ENCODE measurements at regions not wholly inside any gene's neighbourhood (a gene's known extent, or its start where the extent isn't known, plus 50 kb on each side); places are given as distances from the start of the nearest gene placed in this dataset.
A peak's percentile ranks its signal among the peaks of the same experiment; 100 is the strongest.
"Not testable (repeated sequence)": the region's sequence is repeated elsewhere in the genome, so short reads cannot be mapped to it uniquely, and the experiment has no call there.

GRCh38 chr2:240191001-240191400, 50.5 kb upstream of the OTOS start:
- no peak for DNase-seq (ENCODE audit: low read depth in 1 of 2, low spot score in 1 of 2)

DNA sequence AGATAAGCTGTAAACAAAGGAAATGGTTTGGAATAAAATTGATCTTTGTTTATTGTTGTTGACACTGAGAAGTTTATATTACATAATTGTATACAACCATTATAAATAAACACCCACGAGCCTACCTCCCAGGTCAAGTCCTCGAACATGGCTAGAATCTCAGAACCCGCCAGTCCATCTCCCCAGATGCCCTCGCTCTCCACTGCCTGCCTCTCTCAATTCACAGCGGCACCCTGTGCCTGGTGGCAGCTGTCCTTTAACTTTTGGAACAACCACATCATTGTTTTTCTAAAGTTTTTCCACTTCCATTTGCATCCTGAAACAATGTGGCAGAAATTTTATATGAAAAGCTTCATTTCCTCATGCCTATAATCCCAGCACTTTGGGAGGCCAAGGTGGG, 52.2 kb upstream of the OTOS start:
- no peak for DNase-seq (ENCODE audit: low read depth in 1 of 2, low spot score in 1 of 2)

- DNase-seq (ENCODE audit: low read depth in 1 of 2, low spot score in 1 of 2): not testable (repeated sequence)
Observed at GRCh38 chr2:240194341-240194762, 53.9 kb upstream of the OTOS start.

- DNase-seq (ENCODE audit: low read depth in 1 of 2, low spot score in 1 of 2): no peak
Observed at GRCh38 chr2:240195316-240195861, 54.9 kb upstream of the OTOS start.

- DNase-seq (ENCODE audit: low read depth in 1 of 2, low spot score in 1 of 2): no peak
Observed at GRCh38 chr2:240196716-240197461, 56.4 kb upstream of the OTOS start.

DNA sequence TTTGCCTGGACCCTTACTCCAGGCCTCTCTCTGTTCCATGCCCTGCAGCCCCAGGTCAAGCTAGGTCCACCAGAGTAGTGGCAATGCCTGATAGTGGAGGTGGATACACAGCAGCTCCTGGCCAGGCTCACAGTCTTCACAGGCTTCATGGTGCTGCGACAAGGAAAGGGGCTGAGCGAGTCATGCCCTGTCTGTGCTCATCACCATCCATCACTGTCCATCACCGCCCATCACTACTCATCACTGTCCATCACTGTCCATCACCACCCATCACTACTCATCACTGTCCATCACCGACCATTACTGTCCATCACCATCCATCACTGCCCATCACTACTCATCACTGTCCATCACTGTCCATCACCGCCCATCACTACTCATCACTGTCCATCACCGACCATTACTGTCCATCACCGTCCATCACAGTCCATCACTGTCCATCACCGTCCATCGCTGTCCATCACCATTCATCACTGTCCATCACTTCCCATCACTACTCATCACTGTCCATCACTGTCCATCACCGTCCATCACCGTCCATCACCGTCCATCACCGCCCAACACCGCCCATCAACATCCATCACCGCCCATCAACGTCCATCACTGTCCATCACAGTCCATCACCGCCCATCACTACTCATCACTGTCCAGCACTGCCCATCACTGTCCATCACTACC, 57.1 kb upstream of the OTOS start:
- no peak for DNase-seq (ENCODE audit: low read depth in 1 of 2, low spot score in 1 of 2)

GRCh38 chr2:240198226-240198625, 57.8 kb upstream of the OTOS start:
- no peak for DNase-seq (ENCODE audit: low read depth in 1 of 2, low spot score in 1 of 2)

DNA sequence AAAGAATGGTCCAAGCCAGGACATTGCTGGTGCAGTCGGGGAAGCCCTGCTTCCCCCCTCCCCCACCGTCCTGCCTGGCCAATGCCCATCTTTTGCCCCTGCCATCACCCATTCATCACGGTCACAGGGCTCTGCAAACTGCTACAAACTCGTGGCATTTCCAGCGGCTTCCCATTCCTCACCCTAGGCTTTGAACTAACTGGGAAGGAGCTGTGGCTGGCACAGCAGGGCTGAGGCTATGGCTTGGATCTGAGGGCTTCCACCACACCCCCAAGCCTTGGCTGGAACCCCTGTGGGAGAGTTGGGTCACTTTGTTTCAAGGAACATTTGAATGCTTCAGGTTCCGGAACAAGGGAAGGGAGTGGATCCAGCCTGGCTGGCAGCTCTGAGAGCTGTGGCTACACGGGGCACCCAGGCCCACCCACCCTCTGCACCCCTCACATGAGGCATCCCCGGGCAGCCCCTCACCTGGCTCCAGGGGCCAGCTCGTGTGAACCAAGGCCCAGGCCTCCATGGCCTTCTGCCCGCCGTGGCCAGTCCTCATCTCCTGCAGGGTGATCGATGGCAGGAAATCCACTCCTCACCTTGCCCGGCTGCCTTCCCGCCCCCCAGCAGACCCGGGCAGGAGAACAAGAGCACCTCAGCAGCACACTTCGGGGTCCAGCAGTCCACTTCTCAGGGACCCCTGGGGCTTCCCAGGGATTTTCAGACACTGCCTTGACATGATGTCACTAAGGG, 58.8 kb upstream of the OTOS start:
- no peak for DNase-seq (ENCODE audit: low read depth in 1 of 2, low spot score in 1 of 2)

DNA sequence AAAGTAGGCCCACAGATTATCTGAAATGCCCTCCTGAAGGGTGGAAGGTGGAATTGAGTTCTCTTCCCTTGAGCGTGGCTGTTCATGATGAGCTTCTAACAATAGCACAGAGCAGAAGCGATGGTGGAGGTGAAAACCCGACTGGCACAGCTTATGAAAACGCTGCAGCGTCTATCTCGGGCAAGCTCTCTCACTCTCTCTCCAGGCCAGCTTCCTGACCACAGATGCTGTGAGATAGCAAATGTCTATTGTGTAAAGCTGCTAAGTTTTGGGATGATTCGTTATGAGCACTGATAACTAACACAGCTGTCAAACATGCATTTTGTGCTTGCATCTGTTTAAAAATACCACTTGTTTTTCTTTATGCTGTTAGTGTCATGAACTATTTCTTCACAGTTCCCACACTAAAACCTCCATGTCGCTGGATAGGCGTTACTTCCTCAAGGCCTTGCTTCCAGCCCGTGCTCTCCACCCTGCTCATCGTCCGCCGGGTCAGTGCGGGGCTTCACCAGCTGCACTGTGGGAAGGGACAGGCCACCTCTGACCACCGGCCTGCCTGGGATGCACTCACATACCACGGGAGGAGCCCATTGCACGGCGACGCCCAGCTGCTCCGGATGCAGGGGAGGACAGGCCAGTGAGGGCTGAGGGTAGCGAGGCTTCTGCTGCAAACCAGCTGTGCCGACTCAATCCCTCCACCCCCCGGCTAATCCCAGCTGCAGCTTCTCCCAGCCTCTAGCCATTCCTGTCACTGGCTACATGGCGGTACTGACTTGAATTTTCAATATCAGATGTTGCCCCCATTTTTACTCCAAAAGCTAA, 60.0 kb upstream of the OTOS start:
- DNase-seq (ENCODE audit: low read depth in 1 of 2, low spot score in 1 of 2): no peak

DNA sequence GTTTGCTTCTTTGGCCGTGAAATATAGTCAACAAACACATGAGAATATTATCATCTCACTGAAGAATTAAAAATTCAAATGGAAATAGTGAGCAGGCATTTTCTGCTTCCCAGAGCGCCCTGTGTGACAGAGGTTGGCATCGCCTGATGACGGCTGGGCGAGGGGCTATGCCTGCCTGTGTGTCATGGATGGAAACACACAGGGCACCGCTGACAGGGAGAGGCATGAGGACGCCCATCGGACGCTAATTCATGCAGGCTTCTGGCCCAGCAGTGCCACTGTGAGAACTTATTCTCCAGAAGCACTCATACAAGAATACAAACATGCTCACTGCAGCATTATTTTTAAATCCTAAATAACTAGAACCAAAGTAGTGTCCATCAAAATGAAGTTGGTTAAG, 61.4 kb upstream of the OTOS start:
- DNase-seq (ENCODE audit: low read depth in 1 of 2, low spot score in 1 of 2): no peak

DNA sequence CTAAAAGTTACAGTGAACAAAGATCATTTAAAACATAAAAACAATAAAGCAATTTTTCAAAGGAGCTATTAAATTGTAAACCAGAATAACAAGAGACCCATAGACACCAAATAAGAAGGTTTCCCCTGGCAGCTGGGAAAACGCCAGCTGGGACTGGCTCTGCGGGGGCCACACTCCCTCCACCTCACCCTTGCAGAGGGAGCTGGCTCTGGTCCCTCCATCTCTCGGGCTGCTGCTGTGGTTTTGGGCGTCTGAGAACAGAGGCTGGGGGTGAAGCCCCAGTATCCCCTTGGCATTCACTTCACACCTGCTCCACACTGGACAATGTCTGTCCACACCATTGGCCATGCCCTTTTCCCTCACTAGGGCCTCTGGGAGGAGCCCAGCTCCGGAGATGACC, 62.1 kb upstream of the OTOS start:
- DNase-seq (ENCODE audit: low read depth in 1 of 2, low spot score in 1 of 2): no peak

- no peak for DNase-seq (ENCODE audit: low read depth in 1 of 2, low spot score in 1 of 2)
Observed at GRCh38 chr2:240203031-240203787, 62.8 kb upstream of the OTOS start.

DNA sequence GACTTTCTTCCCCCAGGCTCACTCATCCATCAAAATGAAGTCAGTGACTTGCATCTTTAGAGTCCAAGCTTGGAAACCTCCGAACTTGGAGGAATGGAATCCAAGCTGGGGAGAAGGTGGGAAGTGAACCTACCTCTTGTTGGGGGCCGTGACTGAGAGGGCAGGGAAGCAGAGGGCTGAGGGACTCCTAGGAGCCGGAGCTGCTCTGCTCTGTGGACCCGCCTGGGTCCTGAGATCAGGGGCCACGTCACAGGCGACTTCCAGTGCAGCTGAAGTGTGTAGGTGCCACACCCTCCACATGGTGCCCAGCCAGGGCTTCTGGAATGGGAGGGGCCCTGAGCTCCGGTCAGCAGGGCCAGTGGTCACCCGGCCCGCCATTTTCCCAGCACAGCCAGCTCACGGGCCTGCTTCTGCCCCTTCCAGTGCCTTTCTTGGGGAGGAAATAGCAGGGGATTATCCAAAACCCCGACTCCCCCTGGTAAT, 63.4 kb upstream of the OTOS start:
- DNase-seq (ENCODE audit: low read depth in 1 of 2, low spot score in 1 of 2): no peak

DNA sequence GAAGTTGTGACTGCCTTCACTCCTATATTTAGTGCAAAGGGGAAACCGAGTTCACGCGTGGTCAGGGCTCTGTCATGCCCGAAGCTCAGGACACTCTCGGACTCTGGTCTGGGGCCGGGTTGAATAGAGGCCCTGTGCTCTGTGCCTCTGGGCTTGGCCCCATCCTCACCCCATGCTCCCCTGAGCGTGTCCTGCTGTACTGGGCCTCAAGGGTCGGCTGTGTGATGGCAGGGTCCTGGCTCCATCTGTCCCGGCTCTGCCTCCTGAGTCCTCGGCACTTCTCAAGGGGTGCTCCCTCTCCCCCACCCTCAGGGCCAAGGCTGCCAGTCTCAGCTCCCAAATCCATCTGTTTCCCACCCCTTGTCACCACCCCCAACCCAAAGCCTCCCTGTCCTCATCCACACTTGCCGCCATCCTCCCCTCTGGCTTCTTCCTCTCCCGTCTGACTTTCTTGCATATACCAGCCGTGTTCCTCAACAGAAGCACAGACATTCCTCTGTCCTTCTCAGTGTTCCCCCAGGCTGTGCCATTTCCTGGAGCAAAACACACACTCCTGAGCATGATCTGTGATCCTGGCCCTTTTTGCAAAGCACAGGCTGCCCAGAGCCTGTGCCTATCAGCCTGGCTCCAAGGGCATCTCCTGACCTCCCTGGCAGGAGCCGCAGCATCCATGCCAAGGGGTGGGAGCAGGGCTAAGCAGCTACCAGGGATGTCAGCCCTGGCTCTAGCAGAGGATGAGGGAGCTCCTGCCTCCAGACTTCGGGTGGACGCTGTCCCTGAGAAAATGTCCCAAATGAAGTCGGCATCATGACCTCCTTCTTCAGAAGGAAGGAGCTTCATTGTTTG, 64.2 kb upstream of the OTOS start:
- no peak for DNase-seq (ENCODE audit: low read depth in 1 of 2, low spot score in 1 of 2)

DNA sequence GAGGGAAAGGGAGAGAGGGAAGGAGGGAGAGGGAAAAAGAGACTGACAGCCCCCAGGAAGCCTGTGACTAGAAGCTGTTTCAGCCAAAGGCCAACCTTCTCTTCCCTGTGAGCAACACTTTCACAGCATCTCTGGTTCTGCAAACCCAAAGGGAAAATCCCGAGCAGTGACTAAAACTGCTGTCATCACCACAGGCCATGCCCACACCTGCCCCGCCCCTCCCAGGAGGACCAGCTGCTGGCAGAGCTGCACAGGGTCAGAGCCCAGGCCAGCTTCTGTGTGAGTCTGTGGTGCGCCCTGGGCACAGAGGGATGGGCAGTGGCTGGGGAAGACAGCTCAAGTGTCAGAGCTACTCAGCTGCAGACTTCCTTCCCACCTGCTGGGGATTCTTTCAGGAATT, 64.9 kb upstream of the OTOS start:
- DNase-seq (ENCODE audit: low read depth in 1 of 2, low spot score in 1 of 2): peak; percentile 8 to 53

DNA sequence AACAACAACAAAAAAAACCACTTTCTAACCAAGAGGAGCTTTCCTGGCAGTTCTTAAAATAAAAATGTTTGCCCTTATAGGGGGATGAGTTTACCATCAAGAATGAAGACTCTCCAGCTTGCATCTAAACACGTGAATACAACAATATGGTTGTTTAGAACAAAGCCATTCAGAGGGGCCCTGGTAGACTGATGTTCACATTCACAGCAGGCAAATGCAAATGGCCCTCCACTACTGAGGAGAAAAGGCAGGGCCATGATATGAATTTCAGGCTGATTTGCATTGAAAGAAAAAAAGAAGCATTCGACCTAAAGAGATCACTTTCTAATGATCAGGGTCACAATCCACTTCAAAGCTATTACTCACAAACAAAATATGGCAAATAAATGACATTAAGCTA, 65.3 kb upstream of the OTOS start:
- no peak for DNase-seq (ENCODE audit: low read depth in 1 of 2, low spot score in 1 of 2)

DNA sequence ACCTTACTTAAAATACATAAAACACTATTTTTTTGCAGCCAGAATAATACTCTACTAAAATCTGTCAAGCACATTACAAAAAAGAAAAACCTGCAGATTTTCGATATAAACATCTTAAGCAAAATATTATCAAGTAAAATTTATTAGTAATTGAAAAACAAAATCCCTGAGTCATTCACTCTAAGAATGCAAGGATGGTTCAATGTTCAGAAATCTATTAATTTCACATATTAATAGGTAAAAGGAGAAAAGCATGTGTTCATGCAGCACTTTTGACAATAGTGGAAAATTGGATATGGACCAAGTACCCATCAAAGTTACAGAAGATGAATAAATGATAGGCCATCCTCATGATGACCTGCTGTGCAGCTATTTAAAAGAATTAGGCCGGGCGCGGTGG, 66.2 kb upstream of the OTOS start:
- no peak for DNase-seq (ENCODE audit: low read depth in 1 of 2, low spot score in 1 of 2)

GRCh38 chr2:240207661-240208060, 67.2 kb upstream of the OTOS start:
- no peak for DNase-seq (ENCODE audit: low read depth in 1 of 2, low spot score in 1 of 2)

- no peak for DNase-seq (ENCODE audit: low read depth in 1 of 2, low spot score in 1 of 2)
Observed at GRCh38 chr2:240208096-240208495, 67.6 kb upstream of the OTOS start.

Measured in activated CD4-positive, alpha-beta T cell treated with anti-CD3 and anti-CD28 coated beads, Interleukin-2, amount 50 U/mL, for 24 hours (primary cell).